Calu3 (cell line): ENCODE measurements at regions not wholly inside any gene's neighbourhood (a gene's known extent, or its start where the extent isn't known, plus 50 kb on each side); places are given as distances from the start of the nearest gene placed in this dataset.

Source experiments
- BruUV-seq: library from RNA; stranded (reverse); fragments of 400-500 nt; replicated peaks from 2 replicates; lab custom pipeline; 2021; lab: Mats Ljungman, UMichigan
- CTCF ChIA-PET: fragments of 300-600 bp; sonication (Branson Sonifier 250); formaldehyde crosslinking; loops from one replicate; lab custom pipeline; 2022; ENCODE audit warnings: antibody characterized with exemption; lab: Charles Lee
- DNase-seq: peaks from one replicate; pipeline ENCODE4 v3.0.0; 2022
- H3K27ac Mint-ChIP-seq: one replicate; pipeline ENCODE4 v1.8.0; 2022; ENCODE audit warnings: mixed read lengths; ENCODE audit not compliant: unreplicated experiment
- H3K27me3 Mint-ChIP-seq: one replicate; pipeline ENCODE4 v1.8.0; 2022; ENCODE audit warnings: mixed read lengths; ENCODE audit not compliant: unreplicated experiment
- H3K36me3 Mint-ChIP-seq: one replicate; pipeline ENCODE4 v1.8.0; 2022; ENCODE audit warnings: mild to moderate bottlenecking, moderate library complexity, mixed read lengths; ENCODE audit not compliant: insufficient read depth, unreplicated experiment
- H3K4me1 Mint-ChIP-seq: one replicate; pipeline ENCODE4 v1.8.0; 2022; ENCODE audit warnings: mild to moderate bottlenecking, low read depth, mixed read lengths; ENCODE audit not compliant: unreplicated experiment
- H3K4me3 Mint-ChIP-seq: one replicate; pipeline ENCODE4 v1.8.0; 2022; ENCODE audit warnings: mild to moderate bottlenecking, low read depth, moderate library complexity, mixed read lengths; ENCODE audit not compliant: unreplicated experiment
- H3K9me3 Mint-ChIP-seq: one replicate; pipeline ENCODE4 v1.8.0; 2022; ENCODE audit warnings: low read depth, mixed read lengths; ENCODE audit not compliant: unreplicated experiment
- intact Hi-C: fragments of 100-400 bp; cut with micrococcal nuclease; formaldehyde crosslinking; loops from one replicate; pipeline ENCODE4 v1.10.0; 2022; ENCODE audit not compliant: unreplicated experiment
- TF ChIP-seq, protein P1 (sequence below): fragments of 200-600 bp; IDR thresholded peaks from one replicate; pipeline ENCODE4 v1.8.0; 2022; ENCODE audit warnings: antibody characterized with exemption; ENCODE audit not compliant: unreplicated experiment

- H3K36me3 Mint-ChIP-seq, result no peaks in the 10 kb centered on the region
- no peak for DNase-seq
- H3K27me3 Mint-ChIP-seq, result no peaks in the 10 kb centered on the region
- BruUV-seq, result no TSS peak
- H3K27ac Mint-ChIP-seq, result no peak overlapping the region
- intact Hi-C loops, result no loop called here
- H3K4me3 Mint-ChIP-seq, result no peak overlapping the region
- H3K9me3 Mint-ChIP-seq, result no peaks in the 10 kb centered on the region
- CTCF ChIA-PET, result no interaction called here
- H3K4me1 Mint-ChIP-seq, result no peaks in the 10 kb centered on the region
- TF ChIP-seq, protein P1, sequence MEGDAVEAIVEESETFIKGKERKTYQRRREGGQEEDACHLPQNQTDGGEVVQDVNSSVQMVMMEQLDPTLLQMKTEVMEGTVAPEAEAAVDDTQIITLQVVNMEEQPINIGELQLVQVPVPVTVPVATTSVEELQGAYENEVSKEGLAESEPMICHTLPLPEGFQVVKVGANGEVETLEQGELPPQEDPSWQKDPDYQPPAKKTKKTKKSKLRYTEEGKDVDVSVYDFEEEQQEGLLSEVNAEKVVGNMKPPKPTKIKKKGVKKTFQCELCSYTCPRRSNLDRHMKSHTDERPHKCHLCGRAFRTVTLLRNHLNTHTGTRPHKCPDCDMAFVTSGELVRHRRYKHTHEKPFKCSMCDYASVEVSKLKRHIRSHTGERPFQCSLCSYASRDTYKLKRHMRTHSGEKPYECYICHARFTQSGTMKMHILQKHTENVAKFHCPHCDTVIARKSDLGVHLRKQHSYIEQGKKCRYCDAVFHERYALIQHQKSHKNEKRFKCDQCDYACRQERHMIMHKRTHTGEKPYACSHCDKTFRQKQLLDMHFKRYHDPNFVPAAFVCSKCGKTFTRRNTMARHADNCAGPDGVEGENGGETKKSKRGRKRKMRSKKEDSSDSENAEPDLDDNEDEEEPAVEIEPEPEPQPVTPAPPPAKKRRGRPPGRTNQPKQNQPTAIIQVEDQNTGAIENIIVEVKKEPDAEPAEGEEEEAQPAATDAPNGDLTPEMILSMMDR, result no peak
These were observed 52.1 kb upstream of the NANOGP8 start for GRCh38 chr15:35137190-35137574.

DNA sequence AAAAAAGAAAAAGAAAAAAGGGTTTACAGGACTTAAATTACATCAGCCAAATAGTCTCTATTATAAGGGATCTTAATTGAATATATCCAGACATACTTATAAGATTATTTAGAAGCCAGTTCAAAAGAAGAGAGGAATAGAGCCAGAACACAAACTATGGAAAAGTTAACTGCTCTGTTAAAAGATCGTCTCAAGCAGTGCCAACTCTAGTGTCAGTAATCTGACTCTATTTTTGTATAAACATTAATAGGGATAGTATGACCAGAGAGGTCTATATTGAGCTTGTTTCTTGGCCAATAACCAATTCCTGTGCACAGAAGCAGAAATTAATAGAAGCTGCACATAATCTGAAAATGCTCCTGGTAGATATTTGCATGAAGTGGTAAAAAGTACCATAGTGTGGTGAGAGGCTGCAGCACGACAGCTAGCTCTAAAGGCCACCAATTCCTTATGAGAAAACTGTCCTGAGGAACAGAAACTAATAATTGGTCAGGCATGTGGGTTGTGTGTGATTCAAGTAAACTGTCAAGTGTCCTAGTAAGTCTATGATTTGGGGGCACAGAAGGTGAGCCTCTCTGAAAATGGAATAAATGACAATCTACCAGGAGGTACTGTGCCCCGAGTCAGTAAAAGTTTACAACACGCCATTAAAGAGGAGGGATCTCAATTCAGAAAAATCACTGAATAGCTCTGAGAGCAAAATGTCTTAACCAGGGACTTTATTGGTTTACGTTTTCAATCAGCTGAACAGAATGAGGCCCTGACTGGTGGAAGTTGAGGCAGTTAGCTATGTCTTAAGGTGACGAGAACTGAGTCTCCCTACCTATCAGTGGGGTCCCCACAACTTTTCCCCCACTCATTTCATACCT lies 51.5 kb upstream of the NANOGP8 start:
- CTCF ChIA-PET, result no interaction called here
- Mint-ChIP-seq H3K27me3 (no peaks in the 10 kb centered on the region), H3K4me3 (no peak overlapping the region), H3K4me1 (no peaks in the 10 kb centered on the region), H3K9me3 (no peaks in the 10 kb centered on the region), H3K27ac (no peak overlapping the region), H3K36me3 (no peaks in the 10 kb centered on the region)
- no peak for DNase-seq
- TF ChIP-seq, protein P1, result no peak
- no TSS peak for BruUV-seq
- intact Hi-C loops, result no loop called here
